ENCODE measurements at regions not wholly inside any gene's neighbourhood (a gene's known extent, or its start where the extent isn't known, plus 50 kb on each side); places are given as distances from the start of the nearest gene placed in this dataset.

GRCh38 chr1:195516036-195516435 lies 1092.2 kb downstream of the KCNT2 start:
- no peak overlapping the region for H3K9ac ChIP-seq (ENCODE audit: low read depth in 1 of 3, low read length in 3 of 3)
- H3K27ac ChIP-seq (ENCODE audit: low read depth, low read length), result no peak overlapping the region
- H3K4me1 ChIP-seq (ENCODE audit: control insufficient read depth in 3 of 3, insufficient read depth in 3 of 3, low read length in 3 of 3), result no peaks in the 10 kb centered on the region
- no peaks in the 10 kb centered on the region for H3K9me3 ChIP-seq (ENCODE audit: control insufficient read depth in 3 of 3, low read length in 3 of 3)
- H3K36me3 ChIP-seq (ENCODE audit: control insufficient read depth in 3 of 3, insufficient read depth in 3 of 3, low read length in 3 of 3), result no peaks in the 10 kb centered on the region
- H3K27me3 ChIP-seq (ENCODE audit: control insufficient read depth in 3 of 3, insufficient read depth in 3 of 3, low read length in 3 of 3), result no peaks in the 10 kb centered on the region
- H3K4me3 ChIP-seq (ENCODE audit: low read length in 3 of 3), result no peak overlapping the region

- H3K27ac ChIP-seq (ENCODE audit: low read depth, low read length), result no peak overlapping the region
- H3K4me1 ChIP-seq (ENCODE audit: control insufficient read depth in 3 of 3, insufficient read depth in 3 of 3, low read length in 3 of 3), result no peaks in the 10 kb centered on the region
- H3K27me3 ChIP-seq (ENCODE audit: control insufficient read depth in 3 of 3, insufficient read depth in 3 of 3, low read length in 3 of 3), result no peaks in the 10 kb centered on the region
- H3K9ac ChIP-seq (ENCODE audit: low read depth in 1 of 3, low read length in 3 of 3), result no peak overlapping the region
- H3K4me3 ChIP-seq (ENCODE audit: low read length in 3 of 3), result no peak overlapping the region
- no peaks in the 10 kb centered on the region for H3K9me3 ChIP-seq (ENCODE audit: control insufficient read depth in 3 of 3, low read length in 3 of 3)
- H3K36me3 ChIP-seq (ENCODE audit: control insufficient read depth in 3 of 3, insufficient read depth in 3 of 3, low read length in 3 of 3), result no peaks in the 10 kb centered on the region
Observed at GRCh38 chr1:195511501-195511900, 1096.7 kb downstream of the KCNT2 start.

GRCh38 chr1:195501118-195501517 lies 1107.1 kb downstream of the KCNT2 start:
- Histone ChIP-seq H3K27me3 (ENCODE audit: control insufficient read depth in 3 of 3, insufficient read depth in 3 of 3, low read length in 3 of 3) (no peaks in the 10 kb centered on the region), H3K4me3 (ENCODE audit: low read length in 3 of 3) (no peak overlapping the region), H3K36me3 (ENCODE audit: control insufficient read depth in 3 of 3, insufficient read depth in 3 of 3, low read length in 3 of 3) (no peaks in the 10 kb centered on the region), H3K27ac (ENCODE audit: low read depth, low read length) (no peak overlapping the region), H3K9ac (ENCODE audit: low read depth in 1 of 3, low read length in 3 of 3) (no peak overlapping the region), H3K4me1 (ENCODE audit: control insufficient read depth in 3 of 3, insufficient read depth in 3 of 3, low read length in 3 of 3) (no peaks in the 10 kb centered on the region), H3K9me3 (ENCODE audit: control insufficient read depth in 3 of 3, low read length in 3 of 3) (no peaks in the 10 kb centered on the region)

GRCh38 chr1:195495720-195496635 lies 1112.3 kb downstream of the KCNT2 start:
- Histone ChIP-seq H3K9ac (ENCODE audit: low read depth in 1 of 3, low read length in 3 of 3) (no peak overlapping the region), H3K27ac (ENCODE audit: low read depth, low read length) (no peak overlapping the region), H3K9me3 (ENCODE audit: control insufficient read depth in 3 of 3, low read length in 3 of 3) (no peaks in the 10 kb centered on the region), H3K4me1 (ENCODE audit: control insufficient read depth in 3 of 3, insufficient read depth in 3 of 3, low read length in 3 of 3) (no peaks in the 10 kb centered on the region), H3K4me3 (ENCODE audit: low read length in 3 of 3) (no peak overlapping the region), H3K27me3 (ENCODE audit: control insufficient read depth in 3 of 3, insufficient read depth in 3 of 3, low read length in 3 of 3) (no peaks in the 10 kb centered on the region), H3K36me3 (ENCODE audit: control insufficient read depth in 3 of 3, insufficient read depth in 3 of 3, low read length in 3 of 3) (no peaks in the 10 kb centered on the region)

- no peaks in the 10 kb centered on the region for H3K9me3 ChIP-seq (ENCODE audit: control insufficient read depth in 3 of 3, low read length in 3 of 3)
- no peak overlapping the region for H3K4me3 ChIP-seq (ENCODE audit: low read length in 3 of 3)
- no peaks in the 10 kb centered on the region for H3K4me1 ChIP-seq (ENCODE audit: control insufficient read depth in 3 of 3, insufficient read depth in 3 of 3, low read length in 3 of 3)
- H3K36me3 ChIP-seq (ENCODE audit: control insufficient read depth in 3 of 3, insufficient read depth in 3 of 3, low read length in 3 of 3), result no peaks in the 10 kb centered on the region
- H3K27me3 ChIP-seq (ENCODE audit: control insufficient read depth in 3 of 3, insufficient read depth in 3 of 3, low read length in 3 of 3), result no peaks in the 10 kb centered on the region
- H3K27ac ChIP-seq (ENCODE audit: low read depth, low read length), result no peak overlapping the region
- no peak overlapping the region for H3K9ac ChIP-seq (ENCODE audit: low read depth in 1 of 3, low read length in 3 of 3)
Observed at GRCh38 chr1:195482137-195482536, 1126.1 kb downstream of the KCNT2 start.

GRCh38 chr1:195481293-195481692 lies 1126.9 kb downstream of the KCNT2 start:
- no peaks in the 10 kb centered on the region for H3K27me3 ChIP-seq (ENCODE audit: control insufficient read depth in 3 of 3, insufficient read depth in 3 of 3, low read length in 3 of 3)
- H3K4me1 ChIP-seq (ENCODE audit: control insufficient read depth in 3 of 3, insufficient read depth in 3 of 3, low read length in 3 of 3), result no peaks in the 10 kb centered on the region
- no peaks in the 10 kb centered on the region for H3K9me3 ChIP-seq (ENCODE audit: control insufficient read depth in 3 of 3, low read length in 3 of 3)
- no peaks in the 10 kb centered on the region for H3K36me3 ChIP-seq (ENCODE audit: control insufficient read depth in 3 of 3, insufficient read depth in 3 of 3, low read length in 3 of 3)
- no peak overlapping the region for H3K27ac ChIP-seq (ENCODE audit: low read depth, low read length)
- H3K4me3 ChIP-seq (ENCODE audit: low read length in 3 of 3), result no peak overlapping the region
- H3K9ac ChIP-seq (ENCODE audit: low read depth in 1 of 3, low read length in 3 of 3), result no peak overlapping the region

GRCh38 chr1:195475568-195475967 lies 1132.7 kb downstream of the KCNT2 start:
- peaks cover 0 to 3% (median 0%) of the 10 kb centered on the region in 3 donors for H3K9me3 ChIP-seq (ENCODE audit: control insufficient read depth in 3 of 3, low read length in 3 of 3)
- H3K9ac ChIP-seq (ENCODE audit: low read depth in 1 of 3, low read length in 3 of 3), result no peak overlapping the region
- no peaks in the 10 kb centered on the region for H3K27me3 ChIP-seq (ENCODE audit: control insufficient read depth in 3 of 3, insufficient read depth in 3 of 3, low read length in 3 of 3)
- H3K36me3 ChIP-seq (ENCODE audit: control insufficient read depth in 3 of 3, insufficient read depth in 3 of 3, low read length in 3 of 3), result no peaks in the 10 kb centered on the region
- no peak overlapping the region for H3K27ac ChIP-seq (ENCODE audit: low read depth, low read length)
- no peaks in the 10 kb centered on the region for H3K4me1 ChIP-seq (ENCODE audit: control insufficient read depth in 3 of 3, insufficient read depth in 3 of 3, low read length in 3 of 3)
- no peak overlapping the region for H3K4me3 ChIP-seq (ENCODE audit: low read length in 3 of 3)

- Histone ChIP-seq H3K36me3 (ENCODE audit: control insufficient read depth in 3 of 3, insufficient read depth in 3 of 3, low read length in 3 of 3) (no peaks in the 10 kb centered on the region), H3K27me3 (ENCODE audit: control insufficient read depth in 3 of 3, insufficient read depth in 3 of 3, low read length in 3 of 3) (no peaks in the 10 kb centered on the region), H3K4me3 (ENCODE audit: low read length in 3 of 3) (no peak overlapping the region), H3K9ac (ENCODE audit: low read depth in 1 of 3, low read length in 3 of 3) (no peak overlapping the region), H3K27ac (ENCODE audit: low read depth, low read length) (no peak overlapping the region), H3K4me1 (ENCODE audit: control insufficient read depth in 3 of 3, insufficient read depth in 3 of 3, low read length in 3 of 3) (no peaks in the 10 kb centered on the region), H3K9me3 (ENCODE audit: control insufficient read depth in 3 of 3, low read length in 3 of 3) (peaks cover 0 to 3% (median 0%) of the 10 kb centered on the region in 3 donors)
Observed at GRCh38 chr1:195472291-195472690, 1135.9 kb downstream of the KCNT2 start.

- Histone ChIP-seq H3K4me3 (ENCODE audit: low read length in 3 of 3) (no peak overlapping the region), H3K27ac (ENCODE audit: low read depth, low read length) (no peak overlapping the region), H3K27me3 (ENCODE audit: control insufficient read depth in 3 of 3, insufficient read depth in 3 of 3, low read length in 3 of 3) (no peaks in the 10 kb centered on the region), H3K9ac (ENCODE audit: low read depth in 1 of 3, low read length in 3 of 3) (no peak overlapping the region), H3K4me1 (ENCODE audit: control insufficient read depth in 3 of 3, insufficient read depth in 3 of 3, low read length in 3 of 3) (no peaks in the 10 kb centered on the region), H3K9me3 (ENCODE audit: control insufficient read depth in 3 of 3, low read length in 3 of 3) (no peaks in the 10 kb centered on the region), H3K36me3 (ENCODE audit: control insufficient read depth in 3 of 3, insufficient read depth in 3 of 3, low read length in 3 of 3) (no peaks in the 10 kb centered on the region)
Observed at GRCh38 chr1:195466639-195467038, 1141.6 kb downstream of the KCNT2 start.

- no peaks in the 10 kb centered on the region for H3K9me3 ChIP-seq (ENCODE audit: control insufficient read depth in 3 of 3, low read length in 3 of 3)
- no peaks in the 10 kb centered on the region for H3K36me3 ChIP-seq (ENCODE audit: control insufficient read depth in 3 of 3, insufficient read depth in 3 of 3, low read length in 3 of 3)
- no peaks in the 10 kb centered on the region for H3K4me1 ChIP-seq (ENCODE audit: control insufficient read depth in 3 of 3, insufficient read depth in 3 of 3, low read length in 3 of 3)
Observed at GRCh38 chr1:195462646-195463045, 1145.6 kb downstream of the KCNT2 start.

More at GRCh38 chr1:195462646-195463045, 1145.6 kb downstream of the KCNT2 start:
- no peak overlapping the region for H3K27ac ChIP-seq (ENCODE audit: low read depth, low read length)
- no peaks in the 10 kb centered on the region for H3K27me3 ChIP-seq (ENCODE audit: control insufficient read depth in 3 of 3, insufficient read depth in 3 of 3, low read length in 3 of 3)
- H3K9ac ChIP-seq (ENCODE audit: low read depth in 1 of 3, low read length in 3 of 3), result no peak overlapping the region
- no peak overlapping the region for H3K4me3 ChIP-seq (ENCODE audit: low read length in 3 of 3)
